ENCODE measurements at regions not wholly inside any gene's neighbourhood (a gene's known extent, or its start where the extent isn't known, plus 50 kb on each side); places are given as distances from the start of the nearest gene placed in this dataset.

DNA sequence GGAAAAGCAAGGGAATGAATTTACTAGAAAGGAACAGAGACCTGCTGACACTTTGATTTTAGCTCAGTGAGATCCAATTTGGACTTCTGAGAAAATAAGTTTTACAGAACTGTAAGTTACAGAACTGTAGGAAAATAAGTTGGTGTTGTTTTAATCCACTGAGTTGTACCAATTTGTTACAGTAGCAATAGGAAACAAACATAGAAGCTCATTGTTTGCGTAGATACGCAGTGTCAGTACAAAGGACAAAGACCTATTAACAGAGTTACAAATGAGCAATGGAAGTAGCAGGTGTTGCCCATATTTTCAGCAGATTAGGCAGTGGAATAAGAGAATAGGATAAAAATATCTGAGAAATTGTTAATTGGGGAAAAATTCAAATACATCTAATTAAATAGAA lies 385.8 kb upstream of the CNTN6 start (continued):
- TF ChIP-seq, protein P1, sequence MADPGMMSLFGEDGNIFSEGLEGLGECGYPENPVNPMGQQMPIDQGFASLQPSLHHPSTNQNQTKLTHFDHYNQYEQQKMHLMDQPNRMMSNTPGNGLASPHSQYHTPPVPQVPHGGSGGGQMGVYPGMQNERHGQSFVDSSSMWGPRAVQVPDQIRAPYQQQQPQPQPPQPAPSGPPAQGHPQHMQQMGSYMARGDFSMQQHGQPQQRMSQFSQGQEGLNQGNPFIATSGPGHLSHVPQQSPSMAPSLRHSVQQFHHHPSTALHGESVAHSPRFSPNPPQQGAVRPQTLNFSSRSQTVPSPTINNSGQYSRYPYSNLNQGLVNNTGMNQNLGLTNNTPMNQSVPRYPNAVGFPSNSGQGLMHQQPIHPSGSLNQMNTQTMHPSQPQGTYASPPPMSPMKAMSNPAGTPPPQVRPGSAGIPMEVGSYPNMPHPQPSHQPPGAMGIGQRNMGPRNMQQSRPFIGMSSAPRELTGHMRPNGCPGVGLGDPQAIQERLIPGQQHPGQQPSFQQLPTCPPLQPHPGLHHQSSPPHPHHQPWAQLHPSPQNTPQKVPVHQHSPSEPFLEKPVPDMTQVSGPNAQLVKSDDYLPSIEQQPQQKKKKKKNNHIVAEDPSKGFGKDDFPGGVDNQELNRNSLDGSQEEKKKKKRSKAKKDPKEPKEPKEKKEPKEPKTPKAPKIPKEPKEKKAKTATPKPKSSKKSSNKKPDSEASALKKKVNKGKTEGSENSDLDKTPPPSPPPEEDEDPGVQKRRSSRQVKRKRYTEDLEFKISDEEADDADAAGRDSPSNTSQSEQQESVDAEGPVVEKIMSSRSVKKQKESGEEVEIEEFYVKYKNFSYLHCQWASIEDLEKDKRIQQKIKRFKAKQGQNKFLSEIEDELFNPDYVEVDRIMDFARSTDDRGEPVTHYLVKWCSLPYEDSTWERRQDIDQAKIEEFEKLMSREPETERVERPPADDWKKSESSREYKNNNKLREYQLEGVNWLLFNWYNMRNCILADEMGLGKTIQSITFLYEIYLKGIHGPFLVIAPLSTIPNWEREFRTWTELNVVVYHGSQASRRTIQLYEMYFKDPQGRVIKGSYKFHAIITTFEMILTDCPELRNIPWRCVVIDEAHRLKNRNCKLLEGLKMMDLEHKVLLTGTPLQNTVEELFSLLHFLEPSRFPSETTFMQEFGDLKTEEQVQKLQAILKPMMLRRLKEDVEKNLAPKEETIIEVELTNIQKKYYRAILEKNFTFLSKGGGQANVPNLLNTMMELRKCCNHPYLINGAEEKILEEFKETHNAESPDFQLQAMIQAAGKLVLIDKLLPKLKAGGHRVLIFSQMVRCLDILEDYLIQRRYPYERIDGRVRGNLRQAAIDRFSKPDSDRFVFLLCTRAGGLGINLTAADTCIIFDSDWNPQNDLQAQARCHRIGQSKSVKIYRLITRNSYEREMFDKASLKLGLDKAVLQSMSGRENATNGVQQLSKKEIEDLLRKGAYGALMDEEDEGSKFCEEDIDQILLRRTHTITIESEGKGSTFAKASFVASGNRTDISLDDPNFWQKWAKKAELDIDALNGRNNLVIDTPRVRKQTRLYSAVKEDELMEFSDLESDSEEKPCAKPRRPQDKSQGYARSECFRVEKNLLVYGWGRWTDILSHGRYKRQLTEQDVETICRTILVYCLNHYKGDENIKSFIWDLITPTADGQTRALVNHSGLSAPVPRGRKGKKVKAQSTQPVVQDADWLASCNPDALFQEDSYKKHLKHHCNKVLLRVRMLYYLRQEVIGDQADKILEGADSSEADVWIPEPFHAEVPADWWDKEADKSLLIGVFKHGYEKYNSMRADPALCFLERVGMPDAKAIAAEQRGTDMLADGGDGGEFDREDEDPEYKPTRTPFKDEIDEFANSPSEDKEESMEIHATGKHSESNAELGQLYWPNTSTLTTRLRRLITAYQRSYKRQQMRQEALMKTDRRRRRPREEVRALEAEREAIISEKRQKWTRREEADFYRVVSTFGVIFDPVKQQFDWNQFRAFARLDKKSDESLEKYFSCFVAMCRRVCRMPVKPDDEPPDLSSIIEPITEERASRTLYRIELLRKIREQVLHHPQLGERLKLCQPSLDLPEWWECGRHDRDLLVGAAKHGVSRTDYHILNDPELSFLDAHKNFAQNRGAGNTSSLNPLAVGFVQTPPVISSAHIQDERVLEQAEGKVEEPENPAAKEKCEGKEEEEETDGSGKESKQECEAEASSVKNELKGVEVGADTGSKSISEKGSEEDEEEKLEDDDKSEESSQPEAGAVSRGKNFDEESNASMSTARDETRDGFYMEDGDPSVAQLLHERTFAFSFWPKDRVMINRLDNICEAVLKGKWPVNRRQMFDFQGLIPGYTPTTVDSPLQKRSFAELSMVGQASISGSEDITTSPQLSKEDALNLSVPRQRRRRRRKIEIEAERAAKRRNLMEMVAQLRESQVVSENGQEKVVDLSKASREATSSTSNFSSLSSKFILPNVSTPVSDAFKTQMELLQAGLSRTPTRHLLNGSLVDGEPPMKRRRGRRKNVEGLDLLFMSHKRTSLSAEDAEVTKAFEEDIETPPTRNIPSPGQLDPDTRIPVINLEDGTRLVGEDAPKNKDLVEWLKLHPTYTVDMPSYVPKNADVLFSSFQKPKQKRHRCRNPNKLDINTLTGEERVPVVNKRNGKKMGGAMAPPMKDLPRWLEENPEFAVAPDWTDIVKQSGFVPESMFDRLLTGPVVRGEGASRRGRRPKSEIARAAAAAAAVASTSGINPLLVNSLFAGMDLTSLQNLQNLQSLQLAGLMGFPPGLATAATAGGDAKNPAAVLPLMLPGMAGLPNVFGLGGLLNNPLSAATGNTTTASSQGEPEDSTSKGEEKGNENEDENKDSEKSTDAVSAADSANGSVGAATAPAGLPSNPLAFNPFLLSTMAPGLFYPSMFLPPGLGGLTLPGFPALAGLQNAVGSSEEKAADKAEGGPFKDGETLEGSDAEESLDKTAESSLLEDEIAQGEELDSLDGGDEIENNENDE (IDR thresholded peaks at IDR 0.05; ENCODE audit: insufficient replicate concordance, low read length), result no peak
- no peak for TF ChIP-seq SP1 (IDR thresholded peaks at IDR 0.05; ENCODE audit: low read depth, low read length)
- TF ChIP-seq EP300 (IDR thresholded peaks at IDR 0.05; ENCODE audit: borderline replicate concordance in 1 of 2, low read depth in 2 of 2, low read length in 2 of 2), result no peak
- TF ChIP-seq RBBP5 (IDR thresholded peaks at IDR 0.05; ENCODE audit: borderline replicate concordance, low read depth, low read length), result no peak
- TF ChIP-seq, protein P2, sequence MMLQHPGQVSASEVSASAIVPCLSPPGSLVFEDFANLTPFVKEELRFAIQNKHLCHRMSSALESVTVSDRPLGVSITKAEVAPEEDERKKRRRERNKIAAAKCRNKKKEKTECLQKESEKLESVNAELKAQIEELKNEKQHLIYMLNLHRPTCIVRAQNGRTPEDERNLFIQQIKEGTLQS (IDR thresholded peaks at IDR 0.05; ENCODE audit: insufficient read depth, low read depth, low read length), result no peak

All from H1 (cell line).